ENCODE measurements at regions not wholly inside any gene's neighbourhood (a gene's known extent, or its start where the extent isn't known, plus 50 kb on each side); places are given as distances from the start of the nearest gene placed in this dataset.

DNA sequence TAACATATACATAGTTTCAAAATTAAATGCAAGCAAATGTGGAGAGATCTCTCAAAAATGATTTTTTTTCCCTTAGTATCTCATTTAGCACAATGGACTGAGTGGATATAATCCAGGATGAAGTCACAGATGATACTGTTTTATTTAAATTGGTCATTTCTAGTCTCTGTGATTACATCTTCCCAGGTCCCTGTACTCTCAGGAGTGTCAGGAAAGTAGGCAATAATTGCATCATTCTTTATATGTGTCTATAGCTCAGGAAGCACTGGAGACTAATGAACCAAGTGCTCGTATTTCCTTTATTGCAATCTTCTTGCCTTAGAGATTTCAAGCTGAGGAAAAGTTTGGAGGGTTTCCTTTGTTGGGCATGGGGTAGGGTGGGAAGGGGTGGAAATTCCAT, 309.4 kb upstream of the THRB start:
- TF ChIP-seq, protein P1, sequence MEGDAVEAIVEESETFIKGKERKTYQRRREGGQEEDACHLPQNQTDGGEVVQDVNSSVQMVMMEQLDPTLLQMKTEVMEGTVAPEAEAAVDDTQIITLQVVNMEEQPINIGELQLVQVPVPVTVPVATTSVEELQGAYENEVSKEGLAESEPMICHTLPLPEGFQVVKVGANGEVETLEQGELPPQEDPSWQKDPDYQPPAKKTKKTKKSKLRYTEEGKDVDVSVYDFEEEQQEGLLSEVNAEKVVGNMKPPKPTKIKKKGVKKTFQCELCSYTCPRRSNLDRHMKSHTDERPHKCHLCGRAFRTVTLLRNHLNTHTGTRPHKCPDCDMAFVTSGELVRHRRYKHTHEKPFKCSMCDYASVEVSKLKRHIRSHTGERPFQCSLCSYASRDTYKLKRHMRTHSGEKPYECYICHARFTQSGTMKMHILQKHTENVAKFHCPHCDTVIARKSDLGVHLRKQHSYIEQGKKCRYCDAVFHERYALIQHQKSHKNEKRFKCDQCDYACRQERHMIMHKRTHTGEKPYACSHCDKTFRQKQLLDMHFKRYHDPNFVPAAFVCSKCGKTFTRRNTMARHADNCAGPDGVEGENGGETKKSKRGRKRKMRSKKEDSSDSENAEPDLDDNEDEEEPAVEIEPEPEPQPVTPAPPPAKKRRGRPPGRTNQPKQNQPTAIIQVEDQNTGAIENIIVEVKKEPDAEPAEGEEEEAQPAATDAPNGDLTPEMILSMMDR (IDR thresholded peaks at IDR 0.05) = no peak
- TF ChIP-seq, protein P2, sequence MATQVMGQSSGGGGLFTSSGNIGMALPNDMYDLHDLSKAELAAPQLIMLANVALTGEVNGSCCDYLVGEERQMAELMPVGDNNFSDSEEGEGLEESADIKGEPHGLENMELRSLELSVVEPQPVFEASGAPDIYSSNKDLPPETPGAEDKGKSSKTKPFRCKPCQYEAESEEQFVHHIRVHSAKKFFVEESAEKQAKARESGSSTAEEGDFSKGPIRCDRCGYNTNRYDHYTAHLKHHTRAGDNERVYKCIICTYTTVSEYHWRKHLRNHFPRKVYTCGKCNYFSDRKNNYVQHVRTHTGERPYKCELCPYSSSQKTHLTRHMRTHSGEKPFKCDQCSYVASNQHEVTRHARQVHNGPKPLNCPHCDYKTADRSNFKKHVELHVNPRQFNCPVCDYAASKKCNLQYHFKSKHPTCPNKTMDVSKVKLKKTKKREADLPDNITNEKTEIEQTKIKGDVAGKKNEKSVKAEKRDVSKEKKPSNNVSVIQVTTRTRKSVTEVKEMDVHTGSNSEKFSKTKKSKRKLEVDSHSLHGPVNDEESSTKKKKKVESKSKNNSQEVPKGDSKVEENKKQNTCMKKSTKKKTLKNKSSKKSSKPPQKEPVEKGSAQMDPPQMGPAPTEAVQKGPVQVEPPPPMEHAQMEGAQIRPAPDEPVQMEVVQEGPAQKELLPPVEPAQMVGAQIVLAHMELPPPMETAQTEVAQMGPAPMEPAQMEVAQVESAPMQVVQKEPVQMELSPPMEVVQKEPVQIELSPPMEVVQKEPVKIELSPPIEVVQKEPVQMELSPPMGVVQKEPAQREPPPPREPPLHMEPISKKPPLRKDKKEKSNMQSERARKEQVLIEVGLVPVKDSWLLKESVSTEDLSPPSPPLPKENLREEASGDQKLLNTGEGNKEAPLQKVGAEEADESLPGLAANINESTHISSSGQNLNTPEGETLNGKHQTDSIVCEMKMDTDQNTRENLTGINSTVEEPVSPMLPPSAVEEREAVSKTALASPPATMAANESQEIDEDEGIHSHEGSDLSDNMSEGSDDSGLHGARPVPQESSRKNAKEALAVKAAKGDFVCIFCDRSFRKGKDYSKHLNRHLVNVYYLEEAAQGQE (IDR thresholded peaks at IDR 0.05; ENCODE audit: insufficient read depth in 1 of 2, low read depth in 2 of 2, low read length in 1 of 2) = no peak
